K562 (cell line): ENCODE measurements at regions not wholly inside any gene's neighbourhood (a gene's known extent, or its start where the extent isn't known, plus 50 kb on each side); places are given as distances from the start of the nearest gene placed in this dataset.
A peak's percentile ranks its signal among the peaks of the same experiment; 100 is the strongest.

Experiments
- C11orf30 ChIP-seq: fragments of 450-650 bp; IDR thresholded peaks from 2 replicates; pipeline ENCODE4 v1.6.1; 2016; ENCODE audit warnings: low read depth, mild to moderate bottlenecking
- CREM ChIP-seq: IDR thresholded peaks from 2 replicates; pipeline ENCODE4 v1.6.1; 2014; ENCODE audit warnings: antibody characterized with exemption, low read depth
- E2F4 ChIP-seq: sonication (generic); formaldehyde crosslinking; IDR thresholded peaks from 2 replicates; pipeline ENCODE4 v1.8.0; 2022; ENCODE audit warnings: mild to moderate bottlenecking, low read depth, missing genetic modification reagents
- ETS2 ChIP-seq: IDR thresholded peaks from 2 replicates; pipeline ENCODE4 v1.6.1; 2016; ENCODE audit warnings: borderline replicate concordance, missing genetic modification characterization, mild to moderate bottlenecking, moderate library complexity, missing compliant biosample characterization; ENCODE audit not compliant: poor library complexity, severe bottlenecking
- EZH2 ChIP-seq: IDR thresholded peaks from 2 replicates; pipeline ENCODE4 v1.6.1; 2012; ENCODE audit warnings: low read depth, mild to moderate bottlenecking, inconsistent platforms, low read length, borderline replicate concordance
- MAZ ChIP-seq, 2 experiments: fragments of 450-650 bp in 1 of 2; sonication (generic) in 1 of 2; formaldehyde crosslinking; IDR thresholded peaks in 1 of 2; conservative IDR thresholded peaks in 1 of 2; 2 replicates each; pipeline versions ENCODE4 v1.4.0 to v1.5.0; 2020; ENCODE audit warnings: mild to moderate bottlenecking in 1 of 2, missing genetic modification reagents in 1 of 2
- PPARD ChIP-seq: fragments of 250-450 bp; sonication (Bioruptor Pico); IDR thresholded peaks from 2 replicates; pipeline ENCODE4 v1.8.0; 2022; ENCODE audit warnings: inconsistent platforms, mild to moderate bottlenecking, moderate library complexity
- PTRF ChIP-seq: fragments of 450-650 bp; IDR thresholded peaks from 2 replicates; pipeline ENCODE4 v1.6.1; 2016; ENCODE audit warnings: mild to moderate bottlenecking, missing genetic modification characterization, missing compliant biosample characterization
- PYGO2 ChIP-seq: fragments of 450-650 bp; IDR thresholded peaks from 2 replicates; pipeline ENCODE4 v1.6.1; 2016; ENCODE audit warnings: mild to moderate bottlenecking, missing genetic modification characterization, moderate library complexity, missing compliant biosample characterization
- RHOXF2B ChIP-seq: fragments of 250-450 bp; sonication (Bioruptor Pico); conservative IDR thresholded peaks from 2 replicates; pipeline ENCODE4 v1.5.1; 2021
- ZBTB17 ChIP-seq: fragments of 450-650 bp; formaldehyde crosslinking; IDR thresholded peaks from 2 replicates; pipeline ENCODE4 v1.4.0; 2020; ENCODE audit warnings: mild to moderate bottlenecking
- ZBTB34 ChIP-seq: fragments of 250-450 bp; sonication (Bioruptor Pico); IDR thresholded peaks from 2 replicates; pipeline ENCODE4 v1.8.0; 2021; ENCODE audit warnings: mild to moderate bottlenecking, moderate library complexity
- ZEB2 ChIP-seq: fragments of 450-650 bp; IDR thresholded peaks from 2 replicates; pipeline ENCODE4 v1.6.1; 2016
- ZNF518B ChIP-seq: fragments of 250-450 bp; sonication (Bioruptor Pico); IDR thresholded peaks from 2 replicates; pipeline ENCODE4 v1.5.0; 2021; ENCODE audit warnings: mild to moderate bottlenecking, moderate library complexity
- TF ChIP-seq, protein P1 (sequence below): fragments of 450-650 bp; IDR thresholded peaks from 2 replicates; pipeline ENCODE4 v1.6.1; 2016; ENCODE audit warnings: missing biosample characterization, missing genetic modification characterization
- TF ChIP-seq, protein P2 (sequence below): sonication (generic); formaldehyde crosslinking; IDR thresholded peaks from 2 replicates; pipeline ENCODE4 v1.8.0; 2022; ENCODE audit warnings: mild to moderate bottlenecking, missing genetic modification reagents

DNA sequence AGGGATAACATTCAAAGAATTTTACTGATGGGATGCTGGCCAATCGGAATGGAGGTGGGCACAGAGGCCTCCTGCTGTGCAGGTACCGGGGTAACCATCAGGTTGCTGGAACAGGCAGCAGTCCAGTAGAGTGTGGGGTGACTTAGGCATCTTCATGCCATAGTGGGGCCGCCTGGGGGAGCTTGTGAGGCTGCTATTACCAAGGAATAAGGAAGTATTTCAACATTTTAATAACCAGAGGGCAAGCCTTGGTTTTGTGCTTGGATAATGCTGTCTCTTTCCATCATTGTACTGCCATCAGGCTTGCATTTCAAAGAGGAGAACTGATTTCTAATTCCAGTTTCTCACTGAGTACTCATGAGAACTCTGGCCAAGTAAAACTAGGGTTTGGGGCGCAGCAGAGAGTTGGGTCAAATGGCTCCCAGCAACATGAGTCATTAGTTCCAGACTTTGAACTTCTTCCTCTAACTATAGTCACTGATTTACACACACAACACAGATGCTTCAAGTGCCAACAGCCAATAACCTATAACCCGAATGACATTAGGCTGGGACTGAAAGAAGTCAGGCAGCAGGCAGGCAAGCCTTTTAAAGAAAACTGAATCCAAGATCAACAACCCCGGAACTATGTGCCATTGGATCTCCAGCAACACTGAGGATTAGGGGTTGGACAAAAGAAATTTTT, 56.1 kb upstream of the FHL2 start (continued):
- TF ChIP-seq RHOXF2B (CRISPR knock-in tag) = no peak
- TF ChIP-seq ZBTB34 (CRISPR knock-in tag) = no peak
- no peak for TF ChIP-seq ETS2 (tag)
- TF ChIP-seq ZEB2 = no peak
- 0 out of 2 replicates have a peak, but pooled peaks have one; percentile 9 for TF ChIP-seq CREM
- TF ChIP-seq MAZ (CRISPR knock-in tag; conservative IDR thresholded peaks at IDR 0.05 in 1 of 2, IDR thresholded peaks at IDR 0.05 in 1 of 2) = no peak; a peak in 1 of 4 replicates
- TF ChIP-seq ZNF518B = no peak
- no peak for TF ChIP-seq PPARD (CRISPR knock-in tag)
- TF ChIP-seq, protein P1, sequence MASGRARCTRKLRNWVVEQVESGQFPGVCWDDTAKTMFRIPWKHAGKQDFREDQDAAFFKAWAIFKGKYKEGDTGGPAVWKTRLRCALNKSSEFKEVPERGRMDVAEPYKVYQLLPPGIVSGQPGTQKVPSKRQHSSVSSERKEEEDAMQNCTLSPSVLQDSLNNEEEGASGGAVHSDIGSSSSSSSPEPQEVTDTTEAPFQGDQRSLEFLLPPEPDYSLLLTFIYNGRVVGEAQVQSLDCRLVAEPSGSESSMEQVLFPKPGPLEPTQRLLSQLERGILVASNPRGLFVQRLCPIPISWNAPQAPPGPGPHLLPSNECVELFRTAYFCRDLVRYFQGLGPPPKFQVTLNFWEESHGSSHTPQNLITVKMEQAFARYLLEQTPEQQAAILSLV (tag) = no peak
- TF ChIP-seq PYGO2 (tag) = 0 out of 2 replicates have a peak, but pooled peaks have one; percentile 21
- TF ChIP-seq PTRF = no peak; the same call in 1 of the 2 replicates
- TF ChIP-seq, protein P2, sequence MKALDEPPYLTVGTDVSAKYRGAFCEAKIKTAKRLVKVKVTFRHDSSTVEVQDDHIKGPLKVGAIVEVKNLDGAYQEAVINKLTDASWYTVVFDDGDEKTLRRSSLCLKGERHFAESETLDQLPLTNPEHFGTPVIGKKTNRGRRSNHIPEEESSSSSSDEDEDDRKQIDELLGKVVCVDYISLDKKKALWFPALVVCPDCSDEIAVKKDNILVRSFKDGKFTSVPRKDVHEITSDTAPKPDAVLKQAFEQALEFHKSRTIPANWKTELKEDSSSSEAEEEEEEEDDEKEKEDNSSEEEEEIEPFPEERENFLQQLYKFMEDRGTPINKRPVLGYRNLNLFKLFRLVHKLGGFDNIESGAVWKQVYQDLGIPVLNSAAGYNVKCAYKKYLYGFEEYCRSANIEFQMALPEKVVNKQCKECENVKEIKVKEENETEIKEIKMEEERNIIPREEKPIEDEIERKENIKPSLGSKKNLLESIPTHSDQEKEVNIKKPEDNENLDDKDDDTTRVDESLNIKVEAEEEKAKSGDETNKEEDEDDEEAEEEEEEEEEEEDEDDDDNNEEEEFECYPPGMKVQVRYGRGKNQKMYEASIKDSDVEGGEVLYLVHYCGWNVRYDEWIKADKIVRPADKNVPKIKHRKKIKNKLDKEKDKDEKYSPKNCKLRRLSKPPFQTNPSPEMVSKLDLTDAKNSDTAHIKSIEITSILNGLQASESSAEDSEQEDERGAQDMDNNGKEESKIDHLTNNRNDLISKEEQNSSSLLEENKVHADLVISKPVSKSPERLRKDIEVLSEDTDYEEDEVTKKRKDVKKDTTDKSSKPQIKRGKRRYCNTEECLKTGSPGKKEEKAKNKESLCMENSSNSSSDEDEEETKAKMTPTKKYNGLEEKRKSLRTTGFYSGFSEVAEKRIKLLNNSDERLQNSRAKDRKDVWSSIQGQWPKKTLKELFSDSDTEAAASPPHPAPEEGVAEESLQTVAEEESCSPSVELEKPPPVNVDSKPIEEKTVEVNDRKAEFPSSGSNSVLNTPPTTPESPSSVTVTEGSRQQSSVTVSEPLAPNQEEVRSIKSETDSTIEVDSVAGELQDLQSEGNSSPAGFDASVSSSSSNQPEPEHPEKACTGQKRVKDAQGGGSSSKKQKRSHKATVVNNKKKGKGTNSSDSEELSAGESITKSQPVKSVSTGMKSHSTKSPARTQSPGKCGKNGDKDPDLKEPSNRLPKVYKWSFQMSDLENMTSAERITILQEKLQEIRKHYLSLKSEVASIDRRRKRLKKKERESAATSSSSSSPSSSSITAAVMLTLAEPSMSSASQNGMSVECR (CRISPR knock-in tag) = no peak
- peak; percentile 76 for TF ChIP-seq ZBTB17
- TF ChIP-seq E2F4 = no peak
- TF ChIP-seq C11orf30 = no peak
- TF ChIP-seq EZH2 = no peak
